Natural killer cell (primary cell): ENCODE measurements at regions not wholly inside any gene's neighbourhood (a gene's known extent, or its start where the extent isn't known, plus 50 kb on each side); places are given as distances from the start of the nearest gene placed in this dataset.

Source experiments
- ATAC-seq, 3 donors: fragments of 150-1000 bp in 2 of 3; fragments of 200-7000 bp in 1 of 3; cut with Tn5 transposase; 1 replicate in 1 of 3; 2 replicates in 2 of 3; pipeline ENCODE4 v1.10.0; 2021; ENCODE audit warnings: mild to moderate bottlenecking in 2 of 3, moderate library complexity in 2 of 3
- DNase-seq, 2 donors: peaks; one replicate each; pipeline versions ENCODE4 v3.0.0 to v3.0.0-alpha.2; 2013 to 2021; ENCODE audit warnings: mixed read lengths in 1 of 2
- H3K27ac ChIP-seq: one replicate; pipeline ENCODE4 v1.5.1; 2013; ENCODE audit warnings: mild to moderate bottlenecking, low read length
- H3K27me3 ChIP-seq: one replicate; pipeline ENCODE4 v1.6.1; 2013; ENCODE audit warnings: low read length; ENCODE audit not compliant: control insufficient read depth, insufficient read depth
- H3K36me3 ChIP-seq: one replicate; pipeline ENCODE4 v1.6.1; 2013; ENCODE audit warnings: low read length; ENCODE audit not compliant: control insufficient read depth, insufficient read depth
- H3K4me1 ChIP-seq: one replicate; pipeline ENCODE4 v1.6.1; 2013; ENCODE audit warnings: low read length; ENCODE audit not compliant: control insufficient read depth, insufficient read depth
- H3K4me3 ChIP-seq: one replicate; pipeline ENCODE4 v1.5.1; 2013; ENCODE audit warnings: low read length
- H3K9me3 ChIP-seq: one replicate; pipeline ENCODE4 v1.6.1; 2013; ENCODE audit warnings: low read length; ENCODE audit not compliant: control insufficient read depth, insufficient read depth
- H3K27ac Mint-ChIP-seq, 2 donors: one replicate each; pipeline ENCODE4 v1.8.0; 2022; ENCODE audit warnings: mild to moderate bottlenecking in 2 of 2, mixed read lengths in 2 of 2, moderate library complexity in 1 of 2
- H3K27me3 Mint-ChIP-seq, 2 donors: one replicate each; pipeline ENCODE4 v1.8.0; 2022; ENCODE audit warnings: low read depth in 2 of 2, mixed read lengths in 2 of 2
- H3K36me3 Mint-ChIP-seq: one replicate; pipeline ENCODE4 v1.8.0; 2022; ENCODE audit warnings: mixed read lengths
- H3K4me1 Mint-ChIP-seq, 2 donors: one replicate each; pipeline ENCODE4 v1.8.0; 2022; ENCODE audit warnings: mixed read lengths in 2 of 2
- H3K4me3 Mint-ChIP-seq: one replicate; pipeline ENCODE4 v1.8.0; 2022; ENCODE audit warnings: mild to moderate bottlenecking, moderate library complexity, mixed read lengths
- H3K9me3 Mint-ChIP-seq, 2 donors: one replicate each; pipeline ENCODE4 v1.8.0; 2022; ENCODE audit warnings: mixed read lengths in 2 of 2
- CTCF ChIP-seq: fragments of 200-600 bp; IDR thresholded peaks from one replicate; pipeline ENCODE4 v1.8.0; 2022; ENCODE audit warnings: antibody characterized with exemption
- WGBS: methylation state at CpG from one replicate; pipeline ENCODE4 v1.1.7; 2013; ENCODE audit warnings: missing lambda C conversion rate; ENCODE audit not compliant: insufficient coverage; 5-methylcytosine and 5-hydroxymethylcytosine counted together
- intact Hi-C: fragments of 100-400 bp; cut with micrococcal nuclease; formaldehyde crosslinking; loops from one replicate; pipeline ENCODE4 v1.14.2; 2022

- Mint-ChIP-seq H3K27me3 (peaks cover 7 to 9% of the 10 kb centered on the region in 2 donors), H3K4me3 (no peak overlapping the region), H3K9me3 (peaks cover 0 to 2% of the 10 kb centered on the region in 2 donors), H3K4me1 (peaks cover 31 to 40% of the 10 kb centered on the region in 2 donors), H3K27ac (no peak overlapping the region), H3K36me3 (no peaks in the 10 kb centered on the region)
- WGBS = 57% methylated on average over 1 of the region's 1 CpG
- TF ChIP-seq CTCF = no peak
- Histone ChIP-seq H3K27me3 (no peaks in the 10 kb centered on the region), H3K36me3 (no peaks in the 10 kb centered on the region), H3K9me3 (no peaks in the 10 kb centered on the region), H3K27ac (no peak overlapping the region), H3K4me3 (no peak overlapping the region), H3K4me1 (peaks cover 6% of the 10 kb centered on the region)
- no peak for ATAC-seq
- no peak for DNase-seq
- intact Hi-C loops = no loop called here
These were observed 78.1 kb upstream of the KLF3 start for GRCh38 chr4:38585871-38586270.

GRCh38 chr4:38587106-38587505 lies 76.9 kb upstream of the KLF3 start:
- Mint-ChIP-seq H3K27me3 (peaks cover 7 to 9% of the 10 kb centered on the region in 2 donors), H3K4me3 (no peak overlapping the region), H3K4me1 (peaks cover 31 to 34% of the 10 kb centered on the region in 2 donors), H3K36me3 (no peaks in the 10 kb centered on the region), H3K9me3 (peaks cover 0 to 2% of the 10 kb centered on the region in 2 donors), H3K27ac (no peak overlapping the region)
- ATAC-seq (no peak), DNase-seq (no peak)
- no peak for TF ChIP-seq CTCF
- intact Hi-C loops = no loop called here
- Histone ChIP-seq H3K4me1 (peaks cover 6% of the 10 kb centered on the region), H3K27me3 (no peaks in the 10 kb centered on the region), H3K36me3 (no peaks in the 10 kb centered on the region), H3K27ac (no peak overlapping the region), H3K4me3 (no peak overlapping the region), H3K9me3 (peaks cover 6% of the 10 kb centered on the region)

- Mint-ChIP-seq H3K4me3 (no peak overlapping the region), H3K4me1 (peaks cover 9 to 15% of the 10 kb centered on the region in 2 donors), H3K36me3 (no peaks in the 10 kb centered on the region), H3K27ac (no peak overlapping the region), H3K9me3 (peaks cover 0 to 2% of the 10 kb centered on the region in 2 donors), H3K27me3 (peaks cover 5 to 7% of the 10 kb centered on the region in 2 donors)
- no peaks in the 10 kb centered on the region for H3K36me3 ChIP-seq
- no peak overlapping the region for H3K4me3 ChIP-seq
- ATAC-seq = no peak
- no peak for DNase-seq
- H3K27me3 ChIP-seq = no peaks in the 10 kb centered on the region
- peaks cover 6% of the 10 kb centered on the region for H3K9me3 ChIP-seq
- 96% methylated on average over 4 of the region's 4 CpGs for WGBS
- TF ChIP-seq CTCF = no peak
- intact Hi-C loops = no loop called here
- H3K4me1 ChIP-seq = no peaks in the 10 kb centered on the region
- no peak overlapping the region for H3K27ac ChIP-seq
These were observed 74.0 kb upstream of the KLF3 start for GRCh38 chr4:38590046-38590445.

- ATAC-seq (no peak), DNase-seq (no peak)
- H3K27ac ChIP-seq = no peak overlapping the region
- no peaks in the 10 kb centered on the region for H3K4me1 ChIP-seq
- no peaks in the 10 kb centered on the region for H3K36me3 Mint-ChIP-seq
- H3K4me3 Mint-ChIP-seq = no peak overlapping the region
- H3K27me3 ChIP-seq = no peaks in the 10 kb centered on the region
- H3K36me3 ChIP-seq = no peaks in the 10 kb centered on the region
- WGBS = 82% methylated on average over 10 of the region's 10 CpGs
- H3K27ac Mint-ChIP-seq = no peak overlapping the region
- H3K4me1 Mint-ChIP-seq = peaks cover 0 to 1% of the 10 kb centered on the region in 2 donors
- H3K27me3 Mint-ChIP-seq = no peaks in the 10 kb centered on the region
- no peak overlapping the region for H3K4me3 ChIP-seq
- intact Hi-C loops = no loop called here
- H3K9me3 ChIP-seq = peaks cover 6% of the 10 kb centered on the region
- H3K9me3 Mint-ChIP-seq = peaks cover 0 to 2% of the 10 kb centered on the region in 2 donors
- no peak for TF ChIP-seq CTCF
These were observed 72.2 kb upstream of the KLF3 start for GRCh38 chr4:38591617-38592337.
